ENCODE measurements at regions not wholly inside any gene's neighbourhood (a gene's known extent, or its start where the extent isn't known, plus 50 kb on each side); places are given as distances from the start of the nearest gene placed in this dataset.
"Not testable (repeated sequence)": the region's sequence is repeated elsewhere in the genome, so short reads cannot be mapped to it uniquely, and the experiment has no call there.

GRCh38 chr18:70643812-70644211, 355.0 kb downstream of the SOCS6 start:
- DNase-seq = no peak

DNA sequence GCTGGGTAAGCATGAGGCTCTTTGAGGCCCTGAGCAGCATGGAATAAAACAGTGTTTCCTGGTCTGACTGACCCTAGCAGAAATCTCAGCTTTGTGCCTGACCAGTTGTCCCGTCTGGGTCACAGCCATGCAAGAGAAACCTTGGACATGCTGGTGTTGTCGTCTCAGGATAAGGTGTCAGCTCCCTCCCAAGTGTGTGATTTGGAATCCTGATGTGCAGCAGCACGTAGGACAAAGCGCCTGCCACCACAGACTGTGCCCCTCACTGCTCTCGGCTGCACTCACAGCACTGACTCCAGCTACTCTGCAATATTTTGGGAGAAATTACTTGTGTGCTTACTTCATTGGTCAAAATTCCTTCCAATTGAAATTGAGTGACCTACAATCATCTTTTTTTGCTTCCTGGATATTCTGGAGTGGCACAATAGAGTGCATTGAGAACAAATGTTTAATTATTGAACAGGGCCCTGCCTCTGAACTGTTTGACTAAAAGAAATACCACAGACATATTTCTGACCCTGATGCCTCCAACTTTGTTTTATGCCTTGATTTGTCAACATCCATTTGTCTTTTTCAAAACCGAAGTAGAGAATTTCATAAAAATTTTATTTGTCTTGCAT, 352.4 kb downstream of the SOCS6 start:
- no peak for DNase-seq

GRCh38 chr18:70640336-70640887, 351.6 kb downstream of the SOCS6 start:
- no peak for DNase-seq

- DNase-seq = no peak
Observed at GRCh38 chr18:70636991-70637390, 348.1 kb downstream of the SOCS6 start.

DNA sequence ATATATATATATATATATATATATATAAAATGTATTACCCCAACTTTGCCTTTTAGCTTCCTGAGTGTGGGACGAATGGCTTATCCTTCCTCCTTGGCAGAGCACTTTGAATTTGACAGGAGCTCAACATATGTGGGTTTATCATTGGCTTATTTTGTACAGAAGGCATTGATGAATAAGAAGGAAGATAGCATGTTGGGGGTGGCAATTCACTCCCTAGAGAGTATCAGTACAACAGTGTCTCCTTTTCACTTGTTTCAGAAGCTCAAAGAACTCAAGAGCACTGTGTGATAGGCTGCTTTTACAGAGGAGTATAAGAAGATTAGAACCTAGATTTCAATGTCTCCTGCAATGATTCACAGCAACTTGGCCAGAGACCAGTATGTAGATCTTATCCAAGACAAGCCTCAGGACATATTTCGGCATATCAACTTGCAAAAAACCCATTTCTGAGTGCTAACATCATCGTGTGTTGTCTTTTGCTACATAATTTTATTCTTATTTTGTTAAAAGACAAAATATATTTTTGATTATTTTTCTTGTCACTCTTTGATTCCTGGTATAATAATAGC, 345.8 kb downstream of the SOCS6 start:
- no peak for DNase-seq

- no peak for DNase-seq
Observed at GRCh38 chr18:70627182-70627802, 338.4 kb downstream of the SOCS6 start.

GRCh38 chr18:70622622-70623419, 334.0 kb downstream of the SOCS6 start:
- no peak for DNase-seq

- no peak for DNase-seq
Observed at GRCh38 chr18:70621710-70622109, 332.9 kb downstream of the SOCS6 start.

- no peak for DNase-seq
Observed at GRCh38 chr18:70620837-70621612, 332.2 kb downstream of the SOCS6 start.

GRCh38 chr18:70617020-70617763, 328.3 kb downstream of the SOCS6 start:
- no peak for DNase-seq

GRCh38 chr18:70600225-70600925, 311.5 kb downstream of the SOCS6 start:
- no peak for DNase-seq

DNA sequence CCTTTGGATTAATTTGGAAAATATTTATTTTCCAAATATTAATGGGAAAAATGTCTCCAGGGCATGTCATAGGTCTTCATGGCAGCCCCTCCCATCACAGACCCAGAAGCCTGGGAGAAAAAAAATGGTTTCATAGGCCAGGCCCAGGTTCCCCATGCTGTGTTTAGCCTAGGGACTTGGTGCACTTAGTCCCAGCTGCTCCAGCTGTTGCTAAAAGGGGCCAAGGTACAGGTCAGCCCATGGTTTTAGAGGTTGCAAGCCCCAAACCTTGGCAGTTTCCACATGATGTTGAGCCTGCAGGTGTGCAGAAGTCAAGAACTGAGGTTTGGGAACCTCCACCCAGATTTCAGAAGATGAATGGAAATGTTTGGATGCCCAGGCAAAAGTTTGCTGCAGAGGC, 309.6 kb downstream of the SOCS6 start:
- no peak for DNase-seq

GRCh38 chr18:70582981-70583380, 294.1 kb downstream of the SOCS6 start:
- no peak for DNase-seq

DNA sequence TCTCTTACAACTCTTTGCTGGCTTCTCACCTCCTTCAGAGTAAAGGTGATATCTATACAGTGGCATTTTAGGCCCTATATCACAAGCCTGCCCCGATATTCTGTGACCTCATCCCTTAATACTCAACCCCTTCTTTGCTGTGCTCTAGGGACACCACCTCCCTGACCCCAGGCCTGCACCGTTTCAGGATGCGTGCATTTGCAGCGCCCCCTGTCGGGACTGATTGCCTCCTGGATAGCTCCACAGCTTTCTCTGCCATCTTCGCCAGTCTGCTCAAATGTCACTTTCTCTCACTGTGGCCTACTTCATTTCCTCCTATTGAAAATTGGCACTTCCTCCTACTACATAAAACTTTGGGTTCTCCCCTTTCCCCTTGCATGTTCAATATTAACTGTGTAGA, 289.6 kb downstream of the SOCS6 start:
- no peak for DNase-seq

- no peak for DNase-seq
Observed at GRCh38 chr18:70577023-70577420, 288.2 kb downstream of the SOCS6 start.

DNA sequence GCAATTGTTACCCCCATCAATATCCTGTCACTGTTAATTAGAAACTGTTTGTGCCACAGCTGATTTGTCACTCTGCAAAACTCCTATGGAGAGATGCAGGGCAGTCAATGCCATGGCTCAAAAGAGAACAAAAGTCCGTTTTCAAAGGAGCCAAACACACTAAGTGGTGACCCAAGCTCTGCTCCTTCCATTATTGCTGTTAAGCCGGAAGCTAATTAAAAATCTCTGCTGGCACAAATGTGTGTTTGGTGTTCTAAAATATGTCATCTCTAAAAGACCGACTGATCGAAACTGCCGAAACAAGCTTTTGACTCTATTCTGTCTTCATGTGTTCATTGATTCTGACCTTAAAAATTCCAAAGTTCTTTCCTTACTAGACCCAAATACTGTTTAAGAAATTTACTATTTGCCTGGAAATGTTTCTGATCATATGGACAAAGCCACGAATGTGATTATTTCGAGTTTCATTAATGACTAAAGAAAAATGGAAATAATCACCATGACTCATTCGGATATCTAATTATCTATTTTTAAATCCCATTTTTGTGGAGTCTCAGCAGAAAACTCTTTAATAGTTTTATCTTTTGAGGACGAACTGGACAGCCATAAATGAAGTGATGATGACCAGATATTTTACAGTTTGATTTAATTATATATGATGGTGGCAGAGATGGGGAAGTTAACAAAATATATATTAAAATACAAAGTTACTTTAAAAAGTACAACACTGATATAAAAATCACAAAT, 287.6 kb downstream of the SOCS6 start:
- no peak for DNase-seq

DNA sequence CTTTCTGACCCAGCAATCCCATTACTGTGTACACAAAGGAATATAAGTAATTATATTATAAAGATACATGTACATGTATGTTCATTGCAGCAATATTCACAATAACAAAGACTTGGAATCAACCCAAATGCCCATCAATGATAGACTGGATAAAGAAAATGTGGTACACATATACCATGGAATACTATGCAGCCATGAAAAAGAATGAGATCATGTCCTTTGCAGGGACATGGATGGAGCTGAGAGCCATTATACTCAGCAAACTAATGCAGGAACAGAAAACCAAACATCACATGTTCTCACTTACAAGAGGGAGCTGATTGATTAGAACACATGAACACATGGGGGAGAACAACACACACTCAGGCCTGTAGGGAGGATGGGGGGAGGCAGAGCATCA, 286.1 kb downstream of the SOCS6 start:
- not testable (repeated sequence) for DNase-seq

DNA sequence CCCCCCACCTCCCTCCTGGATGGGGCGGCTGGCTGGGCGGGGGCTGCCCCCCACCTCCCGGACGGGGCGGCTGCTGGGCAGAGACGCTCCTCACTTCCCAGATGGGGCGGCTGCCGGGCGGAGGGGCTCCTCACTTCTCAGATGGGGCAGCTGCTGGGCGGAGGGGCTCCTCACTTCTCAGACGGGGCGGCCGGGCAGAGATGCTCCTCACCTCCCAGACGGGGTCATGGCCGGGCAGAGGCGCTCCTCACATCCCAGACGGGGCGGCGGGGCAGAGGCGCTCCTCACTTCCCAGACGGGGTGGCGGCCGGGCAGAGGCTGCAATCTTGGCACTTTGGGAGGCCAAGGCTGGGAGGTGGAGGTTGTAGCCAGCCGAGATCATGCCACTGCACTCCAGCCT, 280.8 kb downstream of the SOCS6 start:
- DNase-seq = not testable (repeated sequence)

- DNase-seq = no peak
Observed at GRCh38 chr18:70559446-70559845, 270.6 kb downstream of the SOCS6 start.

DNA sequence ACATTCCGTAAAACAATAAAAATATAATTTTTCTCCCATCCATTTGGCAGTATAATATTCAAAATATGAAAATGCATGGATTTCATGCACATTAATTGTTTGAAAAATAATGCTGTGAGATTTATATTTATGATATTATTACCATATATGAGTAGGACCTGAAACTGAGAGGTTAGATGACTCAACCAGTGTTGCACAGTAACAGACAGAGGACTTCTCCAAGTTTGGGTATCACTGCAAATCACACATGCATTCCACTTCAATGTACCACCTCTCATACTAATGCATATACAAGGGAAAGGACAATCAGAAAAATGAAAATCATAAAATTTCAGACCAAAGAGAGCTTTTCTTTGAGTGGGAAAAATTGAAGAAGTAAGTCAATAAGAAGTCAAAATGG, 269.5 kb downstream of the SOCS6 start:
- no peak for DNase-seq

Measured in NCI-H2029 treated with DMSO at 0.1 percent for 48 hours (cell line).